NCI-H446 (cell line): ENCODE measurements at regions not wholly inside any gene's neighbourhood (a gene's known extent, or its start where the extent isn't known, plus 50 kb on each side); places are given as distances from the start of the nearest gene placed in this dataset.

Source experiments
- DNase-seq, 2 experiments: peaks; one replicate each; lab custom pipeline; 2025; lab: John Stamatoyannopoulos, UW

GRCh38 chr9:121550041-121550440 lies 50.4 kb upstream of the GGTA1 start:
- DNase-seq: no peak

GRCh38 chr9:121550569-121551512 lies 51.2 kb upstream of the GGTA1 start:
- peak in 1 of 2 experiments; percentile 77 for DNase-seq

GRCh38 chr9:121551985-121552753 lies 52.5 kb upstream of the GGTA1 start:
- DNase-seq: no peak

- no peak for DNase-seq
Measured at GRCh38 chr9:121556082-121556481, 56.4 kb upstream of the GGTA1 start.

- DNase-seq: peak; percentile 20 to 64
Measured at GRCh38 chr9:121556580-121556979, 56.9 kb upstream of the GGTA1 start.

GRCh38 chr9:121557581-121558447 lies 58.2 kb upstream of the GGTA1 start:
- DNase-seq: no peak

- DNase-seq: no peak
Measured at GRCh38 chr9:121558473-121558872, 58.8 kb upstream of the GGTA1 start.

GRCh38 chr9:121559183-121559582 lies 59.5 kb upstream of the GGTA1 start:
- DNase-seq: no peak

- DNase-seq: no peak
Measured at GRCh38 chr9:121560921-121561320, 61.3 kb upstream of the GGTA1 start.

- no peak for DNase-seq
Measured at GRCh38 chr9:121561385-121562222, 62.0 kb upstream of the GGTA1 start.

GRCh38 chr9:121562301-121562700 lies 62.7 kb upstream of the GGTA1 start:
- no peak for DNase-seq

GRCh38 chr9:121563425-121563824 lies 63.8 kb upstream of the GGTA1 start:
- DNase-seq: no peak

GRCh38 chr9:121563881-121564460 lies 64.3 kb upstream of the GGTA1 start:
- no peak for DNase-seq

GRCh38 chr9:121564504-121565260 lies 65.0 kb upstream of the GGTA1 start:
- no peak for DNase-seq

- DNase-seq: peak; percentile 28 to 62
Measured at GRCh38 chr9:121566481-121567465, 67.1 kb upstream of the GGTA1 start.

GRCh38 chr9:121567500-121568342 lies 68.1 kb upstream of the GGTA1 start:
- peak in 1 of 2 experiments; percentile 54 for DNase-seq

- peak in 1 of 2 experiments; percentile 33 for DNase-seq
Measured at GRCh38 chr9:121568343-121569265, 69.0 kb upstream of the GGTA1 start.
